Right lobe of liver (tissue), 6 donors: ENCODE measurements at regions not wholly inside any gene's neighbourhood (a gene's known extent, or its start where the extent isn't known, plus 50 kb on each side); places are given as distances from the start of the nearest gene placed in this dataset.

Source experiments
- ATAC-seq, 4 donors: fragments of 200-7000 bp; cut with Tn5 transposase; one replicate each; pipeline ENCODE4 v1.9.1; 2020; ENCODE audit warnings: mild to moderate bottlenecking in 4 of 4, moderate library complexity in 4 of 4
- DNase-seq, 3 donors: peaks; one replicate each; pipeline ENCODE4 v3.0.0-alpha.2; 2020
- H3K27ac ChIP-seq, 3 donors: fragments of 200-600 bp; one replicate each; pipeline ENCODE4 v1.8.0; 2022
- H3K27me3 ChIP-seq, 2 donors: fragments of 200-600 bp; one replicate each; pipeline ENCODE4 v1.8.0; 2022
- H3K36me3 ChIP-seq, 4 donors: fragments of 200-600 bp; sonication (generic) in 1 of 4; one replicate each; pipeline versions ENCODE4 v1.5.1 to v1.8.0; 2017 to 2022; ENCODE audit warnings: control low read depth in 1 of 4
- H3K4me1 ChIP-seq, 4 donors: fragments of 200-600 bp; sonication (generic) in 1 of 4; one replicate each; pipeline versions ENCODE4 v1.5.1 to v1.8.0; 2017 to 2022; ENCODE audit warnings: control low read depth in 1 of 4
- H3K4me3 ChIP-seq, 3 donors: fragments of 200-600 bp; one replicate each; pipeline ENCODE4 v1.8.0; 2022
- H3K9me3 ChIP-seq, 4 donors: fragments of 200-600 bp; sonication (generic) in 1 of 4; one replicate each; pipeline versions ENCODE4 v1.5.1 to v1.8.0; 2017 to 2022; ENCODE audit warnings: control low read depth in 1 of 4
- POLR2A ChIP-seq: fragments of 450-650 bp; IDR thresholded peaks from one replicate; pipeline ENCODE4 v1.6.1; 2017; ENCODE audit warnings: antibody characterized with exemption, mild to moderate bottlenecking
- WGBS: methylation state at CpG from one replicate; pipeline ENCODE4 v1.1.6; 2018; ENCODE audit warnings: low coverage, low lambda C conversion rate; ENCODE audit not compliant: insufficient coverage; ENCODE audit errors: missing lambda C conversion rate; 5-methylcytosine and 5-hydroxymethylcytosine counted together
- intact Hi-C, 2 donors: fragments of 100-400 bp; cut with DNase I; formaldehyde crosslinking; loops; one replicate each; pipeline versions ENCODE4 v1.11.2 to v1.14.1; 2022
- TF ChIP-seq, protein P1 (sequence below), 4 donors: fragments of 200-600 bp in 3 of 4; fragments of 450-650 bp in 1 of 4; IDR thresholded peaks; one replicate each; pipeline versions ENCODE4 v1.5.1 to v1.8.0; 2016 to 2022; ENCODE audit warnings: antibody characterized with exemption in 4 of 4, mild to moderate bottlenecking in 2 of 4
- donor health status: DM: no; HTN: yes; CAD: no.
- donor health status: DM: no; HTN: no; CAD: no.
- donor health status: DM: no; HTN: no; CAD: no.
- donor health status: DM: no; HTN: yes; CAD: no.
- donor health status: DM: no; HTN: yes; CAD: no.

- H3K4me3 ChIP-seq: no peak overlapping the region
- no peaks in the 10 kb centered on the region for H3K9me3 ChIP-seq
- no peaks in the 10 kb centered on the region for H3K36me3 ChIP-seq
- ATAC-seq (no peak), DNase-seq (no peak)
- intact Hi-C loops: no loop called here
- no peaks in the 10 kb centered on the region for H3K4me1 ChIP-seq
- H3K27ac ChIP-seq: no peak overlapping the region
- no peak for TF ChIP-seq POLR2A
- TF ChIP-seq, protein P1, sequence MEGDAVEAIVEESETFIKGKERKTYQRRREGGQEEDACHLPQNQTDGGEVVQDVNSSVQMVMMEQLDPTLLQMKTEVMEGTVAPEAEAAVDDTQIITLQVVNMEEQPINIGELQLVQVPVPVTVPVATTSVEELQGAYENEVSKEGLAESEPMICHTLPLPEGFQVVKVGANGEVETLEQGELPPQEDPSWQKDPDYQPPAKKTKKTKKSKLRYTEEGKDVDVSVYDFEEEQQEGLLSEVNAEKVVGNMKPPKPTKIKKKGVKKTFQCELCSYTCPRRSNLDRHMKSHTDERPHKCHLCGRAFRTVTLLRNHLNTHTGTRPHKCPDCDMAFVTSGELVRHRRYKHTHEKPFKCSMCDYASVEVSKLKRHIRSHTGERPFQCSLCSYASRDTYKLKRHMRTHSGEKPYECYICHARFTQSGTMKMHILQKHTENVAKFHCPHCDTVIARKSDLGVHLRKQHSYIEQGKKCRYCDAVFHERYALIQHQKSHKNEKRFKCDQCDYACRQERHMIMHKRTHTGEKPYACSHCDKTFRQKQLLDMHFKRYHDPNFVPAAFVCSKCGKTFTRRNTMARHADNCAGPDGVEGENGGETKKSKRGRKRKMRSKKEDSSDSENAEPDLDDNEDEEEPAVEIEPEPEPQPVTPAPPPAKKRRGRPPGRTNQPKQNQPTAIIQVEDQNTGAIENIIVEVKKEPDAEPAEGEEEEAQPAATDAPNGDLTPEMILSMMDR (IDR thresholded peaks at IDR 0.05): no peak
- H3K27me3 ChIP-seq: no peaks in the 10 kb centered on the region
- 54% methylated on average over 2 of the region's 2 CpGs for WGBS
Measured at GRCh38 chr12:90275088-90275487, 566.5 kb upstream of the ATP2B1 start.

DNA sequence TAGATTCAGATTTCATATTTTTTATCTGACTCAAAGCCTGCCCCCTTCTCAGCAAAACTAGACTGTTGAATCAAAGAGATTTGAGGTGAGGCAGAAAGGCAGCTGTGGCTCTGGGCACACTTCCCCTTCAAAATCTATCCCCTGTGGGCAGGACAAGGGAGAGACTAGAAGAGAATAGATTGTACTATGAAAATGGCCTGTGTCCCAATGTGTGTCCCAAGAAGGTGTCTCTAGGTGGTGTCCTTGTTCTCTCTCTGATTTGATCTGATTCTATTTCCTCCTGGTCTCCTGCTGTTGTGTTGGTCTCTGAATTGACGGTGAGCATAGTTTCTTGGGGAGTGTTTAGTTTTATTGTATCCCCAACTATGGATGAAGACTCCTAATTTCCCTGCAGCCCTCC lies 565.8 kb upstream of the ATP2B1 start:
- no peak overlapping the region for H3K27ac ChIP-seq
- intact Hi-C loops: no loop called here
- H3K4me1 ChIP-seq: no peaks in the 10 kb centered on the region
- no peaks in the 10 kb centered on the region for H3K36me3 ChIP-seq
- 44% methylated on average over 1 of the region's 1 CpG for WGBS
- DNase-seq: no peak
- no peak for ATAC-seq
- H3K4me3 ChIP-seq: no peak overlapping the region
- H3K9me3 ChIP-seq: no peaks in the 10 kb centered on the region
- no peaks in the 10 kb centered on the region for H3K27me3 ChIP-seq
- TF ChIP-seq POLR2A: no peak
- TF ChIP-seq, protein P1 (IDR thresholded peaks at IDR 0.05): no peak

GRCh38 chr12:90268574-90268973 lies 559.9 kb upstream of the ATP2B1 start:
- TF ChIP-seq, protein P1 (IDR thresholded peaks at IDR 0.05): no peak
- no peak for TF ChIP-seq POLR2A
- Histone ChIP-seq H3K4me3 (no peak overlapping the region), H3K36me3 (no peaks in the 10 kb centered on the region), H3K27ac (no peak overlapping the region), H3K4me1 (no peaks in the 10 kb centered on the region), H3K9me3 (no peaks in the 10 kb centered on the region), H3K27me3 (no peaks in the 10 kb centered on the region)
- no peak for DNase-seq
- 38% methylated on average over 3 of the region's 3 CpGs for WGBS
- no peak for ATAC-seq
- intact Hi-C loops: no loop called here

GRCh38 chr12:90262251-90262650 lies 553.6 kb upstream of the ATP2B1 start:
- intact Hi-C loops: no loop called here
- no peak overlapping the region for H3K4me3 ChIP-seq
- no peaks in the 10 kb centered on the region for H3K27me3 ChIP-seq
- TF ChIP-seq, protein P1 (IDR thresholded peaks at IDR 0.05): no peak
- TF ChIP-seq POLR2A: no peak
- ATAC-seq (no peak), DNase-seq (no peak)
- no peak overlapping the region for H3K27ac ChIP-seq
- H3K4me1 ChIP-seq: peaks cover 0 to 7% (median 3%) of the 10 kb centered on the region in 4 donors
- no peaks in the 10 kb centered on the region for H3K9me3 ChIP-seq
- H3K36me3 ChIP-seq: no peaks in the 10 kb centered on the region

DNA sequence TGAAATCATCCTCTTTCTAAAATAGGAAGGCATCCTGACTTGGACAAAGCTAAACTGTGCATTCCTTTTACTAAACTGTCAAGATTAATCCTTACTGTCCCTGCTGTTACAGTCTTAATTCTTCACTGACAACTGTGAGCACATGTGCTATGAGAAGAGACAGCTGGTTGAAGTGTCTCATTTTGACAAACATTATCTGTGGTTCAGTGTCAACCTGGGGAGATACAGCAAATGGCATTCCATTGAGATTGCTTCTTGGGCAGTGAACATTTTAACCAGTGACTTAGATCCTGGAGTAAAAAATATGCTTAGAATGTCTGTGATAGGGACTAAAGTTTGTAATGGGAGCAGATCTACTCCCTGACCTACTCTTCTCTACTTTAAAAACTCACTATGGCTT lies 552.6 kb upstream of the ATP2B1 start:
- ATAC-seq (no peak), DNase-seq (no peak)
- TF ChIP-seq POLR2A: no peak
- TF ChIP-seq, protein P1 (IDR thresholded peaks at IDR 0.05): no peak
- Histone ChIP-seq H3K9me3 (no peaks in the 10 kb centered on the region), H3K4me1 (peaks cover 0 to 7% (median 3%) of the 10 kb centered on the region in 4 donors), H3K27ac (no peak overlapping the region), H3K27me3 (no peaks in the 10 kb centered on the region), H3K4me3 (no peak overlapping the region), H3K36me3 (no peaks in the 10 kb centered on the region)
- intact Hi-C loops: no loop called here
